ENCODE measurements at regions not wholly inside any gene's neighbourhood (a gene's known extent, or its start where the extent isn't known, plus 50 kb on each side); places are given as distances from the start of the nearest gene placed in this dataset.
"Not testable (repeated sequence)": the region's sequence is repeated elsewhere in the genome, so short reads cannot be mapped to it uniquely, and the experiment has no call there.

DNA sequence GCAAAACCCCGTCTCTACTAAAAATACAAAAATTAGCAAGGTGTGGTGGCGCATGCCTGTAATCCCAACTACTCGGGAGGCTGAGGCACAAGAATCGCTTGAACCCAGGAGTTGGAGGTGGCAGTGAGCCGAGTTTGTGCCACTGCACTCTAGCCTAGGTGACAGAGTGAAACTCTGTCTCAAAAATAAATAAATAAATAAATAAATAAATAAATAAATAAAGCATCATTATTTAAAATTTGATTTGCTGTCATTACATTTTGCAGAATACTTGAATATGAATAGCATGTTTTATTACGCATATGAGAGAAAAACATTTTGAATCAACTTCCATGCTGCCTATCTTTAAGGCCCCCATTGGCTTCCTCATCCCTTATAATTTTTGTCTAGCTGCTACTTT, 53.4 kb upstream of the MED14 start:
- TF ChIP-seq POLR2A (IDR thresholded peaks at IDR 0.05; ENCODE audit: control extremely low read depth in 1 of 2, low read depth in 2 of 2, low read length in 2 of 2); GTF2F1 (IDR thresholded peaks at IDR 0.05; ENCODE audit: borderline replicate concordance, low read depth, low read length); SIRT6 (IDR thresholded peaks at IDR 0.05; ENCODE audit: low read length); RBBP5 (IDR thresholded peaks at IDR 0.05; ENCODE audit: borderline replicate concordance, low read depth, low read length); TAF1 (IDR thresholded peaks at IDR 0.05; ENCODE audit: low read depth, low read length); JUN (IDR thresholded peaks at IDR 0.05; ENCODE audit: low read depth, low read length); JUND (IDR thresholded peaks at IDR 0.05; ENCODE audit: low read length); ZNF274 (IDR thresholded peaks at IDR 0.05; ENCODE audit: borderline replicate concordance, extremely low read depth, low read length); SP2 (IDR thresholded peaks at IDR 0.05; ENCODE audit: low read length): not testable (repeated sequence)
- TF ChIP-seq, protein P1, sequence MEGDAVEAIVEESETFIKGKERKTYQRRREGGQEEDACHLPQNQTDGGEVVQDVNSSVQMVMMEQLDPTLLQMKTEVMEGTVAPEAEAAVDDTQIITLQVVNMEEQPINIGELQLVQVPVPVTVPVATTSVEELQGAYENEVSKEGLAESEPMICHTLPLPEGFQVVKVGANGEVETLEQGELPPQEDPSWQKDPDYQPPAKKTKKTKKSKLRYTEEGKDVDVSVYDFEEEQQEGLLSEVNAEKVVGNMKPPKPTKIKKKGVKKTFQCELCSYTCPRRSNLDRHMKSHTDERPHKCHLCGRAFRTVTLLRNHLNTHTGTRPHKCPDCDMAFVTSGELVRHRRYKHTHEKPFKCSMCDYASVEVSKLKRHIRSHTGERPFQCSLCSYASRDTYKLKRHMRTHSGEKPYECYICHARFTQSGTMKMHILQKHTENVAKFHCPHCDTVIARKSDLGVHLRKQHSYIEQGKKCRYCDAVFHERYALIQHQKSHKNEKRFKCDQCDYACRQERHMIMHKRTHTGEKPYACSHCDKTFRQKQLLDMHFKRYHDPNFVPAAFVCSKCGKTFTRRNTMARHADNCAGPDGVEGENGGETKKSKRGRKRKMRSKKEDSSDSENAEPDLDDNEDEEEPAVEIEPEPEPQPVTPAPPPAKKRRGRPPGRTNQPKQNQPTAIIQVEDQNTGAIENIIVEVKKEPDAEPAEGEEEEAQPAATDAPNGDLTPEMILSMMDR (IDR thresholded peaks at IDR 0.05; ENCODE audit: control extremely low read depth in 1 of 3, insufficient read depth in 1 of 3, low read depth in 1 of 3, low read length in 3 of 3): not testable (repeated sequence)

All from H1 (cell line).